ENCODE measurements at regions not wholly inside any gene's neighbourhood (a gene's known extent, or its start where the extent isn't known, plus 50 kb on each side); places are given as distances from the start of the nearest gene placed in this dataset.

- TF ChIP-seq CTCF (conservative IDR thresholded peaks at IDR 0.05 in 1 of 2, IDR thresholded peaks at IDR 0.05 in 1 of 2; ENCODE audit: low read depth in 1 of 2, low read length in 2 of 2) = no peak
- TF ChIP-seq EZH2 (IDR thresholded peaks at IDR 0.05; ENCODE audit: low read length, missing control alignments) = no peak
Observed at GRCh38 chr2:64773461-64774118, 119.9 kb upstream of the SERTAD2 start.

Measured in fibroblast of lung (primary cell).